ENCODE measurements at regions not wholly inside any gene's neighbourhood (a gene's known extent, or its start where the extent isn't known, plus 50 kb on each side); places are given as distances from the start of the nearest gene placed in this dataset.

DNA sequence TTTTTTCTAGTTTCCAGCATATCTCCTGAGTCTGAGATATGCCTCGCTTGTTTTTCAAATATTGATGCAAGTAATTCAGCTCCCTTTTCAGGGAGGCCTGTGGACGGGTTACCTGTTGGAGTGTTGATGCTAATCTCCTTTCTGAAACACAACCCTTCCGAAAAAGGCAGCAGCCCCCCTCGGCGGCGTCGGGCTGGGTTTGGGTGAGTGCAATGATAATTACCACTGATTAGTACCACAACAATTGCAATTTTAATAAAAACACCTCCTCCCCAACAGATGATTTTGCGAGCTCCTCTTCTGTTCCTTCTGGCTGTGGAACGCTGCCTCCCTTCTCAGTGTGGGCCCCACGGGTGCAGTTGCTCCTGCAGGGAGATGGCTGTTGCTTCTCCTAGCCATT, 66.3 kb downstream of the PTGR3 start:
- WGBS, 2 donors: 87 to 92% methylated on average over 10 of the region's 10 CpGs
- Histone ChIP-seq H3K4me1 (no peaks in the 10 kb centered on the region), H3K36me3 (no peaks in the 10 kb centered on the region), H3K9me3 (peaks cover 0 to 39% (median 16%) of the 10 kb centered on the region in 11 donors), H3K4me3 (no peak overlapping the region), H3K27ac (no peak overlapping the region), H3K27me3 (no peaks in the 10 kb centered on the region)
- DNase-seq (no peak), ATAC-seq (no peak)
- intact Hi-C loops (cut with DNase I): no loop called here
- TF ChIP-seq, protein P1, sequence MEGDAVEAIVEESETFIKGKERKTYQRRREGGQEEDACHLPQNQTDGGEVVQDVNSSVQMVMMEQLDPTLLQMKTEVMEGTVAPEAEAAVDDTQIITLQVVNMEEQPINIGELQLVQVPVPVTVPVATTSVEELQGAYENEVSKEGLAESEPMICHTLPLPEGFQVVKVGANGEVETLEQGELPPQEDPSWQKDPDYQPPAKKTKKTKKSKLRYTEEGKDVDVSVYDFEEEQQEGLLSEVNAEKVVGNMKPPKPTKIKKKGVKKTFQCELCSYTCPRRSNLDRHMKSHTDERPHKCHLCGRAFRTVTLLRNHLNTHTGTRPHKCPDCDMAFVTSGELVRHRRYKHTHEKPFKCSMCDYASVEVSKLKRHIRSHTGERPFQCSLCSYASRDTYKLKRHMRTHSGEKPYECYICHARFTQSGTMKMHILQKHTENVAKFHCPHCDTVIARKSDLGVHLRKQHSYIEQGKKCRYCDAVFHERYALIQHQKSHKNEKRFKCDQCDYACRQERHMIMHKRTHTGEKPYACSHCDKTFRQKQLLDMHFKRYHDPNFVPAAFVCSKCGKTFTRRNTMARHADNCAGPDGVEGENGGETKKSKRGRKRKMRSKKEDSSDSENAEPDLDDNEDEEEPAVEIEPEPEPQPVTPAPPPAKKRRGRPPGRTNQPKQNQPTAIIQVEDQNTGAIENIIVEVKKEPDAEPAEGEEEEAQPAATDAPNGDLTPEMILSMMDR (IDR thresholded peaks at IDR 0.05): no peak

DNA sequence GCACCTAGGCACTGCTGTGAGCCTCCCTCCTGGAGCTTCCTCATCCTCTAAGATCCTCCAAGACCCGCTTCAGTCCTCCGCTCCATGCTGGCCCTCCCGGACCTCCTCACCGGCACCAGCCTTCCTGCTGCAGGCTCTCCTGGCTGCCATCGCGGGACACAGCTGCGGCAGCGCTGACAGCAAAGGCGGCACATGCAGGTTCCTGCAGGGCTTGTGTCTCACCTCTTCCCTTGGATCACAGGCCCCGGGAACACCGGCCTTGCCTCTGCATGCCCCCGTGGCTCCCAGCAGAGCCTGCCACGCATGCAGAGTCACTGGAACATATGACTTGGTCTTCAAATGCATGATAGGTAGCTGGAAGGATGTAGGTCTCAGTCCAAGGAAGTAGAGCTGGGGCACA, 67.2 kb downstream of the PTGR3 start:
- H3K4me3 ChIP-seq: no peak overlapping the region
- no peaks in the 10 kb centered on the region for H3K4me1 ChIP-seq
- DNase-seq (no peak), ATAC-seq (no peak)
- intact Hi-C loops (cut with DNase I): no loop called here
- no peaks in the 10 kb centered on the region for H3K27me3 ChIP-seq
- 95 to 97% methylated on average over 13 of the region's 13 CpGs for WGBS, 2 donors
- peaks cover 0 to 29% (median 9%) of the 10 kb centered on the region in 11 donors for H3K9me3 ChIP-seq
- no peak overlapping the region for H3K27ac ChIP-seq
- TF ChIP-seq, protein P1 (IDR thresholded peaks at IDR 0.05): no peak
- H3K36me3 ChIP-seq: no peaks in the 10 kb centered on the region

DNA sequence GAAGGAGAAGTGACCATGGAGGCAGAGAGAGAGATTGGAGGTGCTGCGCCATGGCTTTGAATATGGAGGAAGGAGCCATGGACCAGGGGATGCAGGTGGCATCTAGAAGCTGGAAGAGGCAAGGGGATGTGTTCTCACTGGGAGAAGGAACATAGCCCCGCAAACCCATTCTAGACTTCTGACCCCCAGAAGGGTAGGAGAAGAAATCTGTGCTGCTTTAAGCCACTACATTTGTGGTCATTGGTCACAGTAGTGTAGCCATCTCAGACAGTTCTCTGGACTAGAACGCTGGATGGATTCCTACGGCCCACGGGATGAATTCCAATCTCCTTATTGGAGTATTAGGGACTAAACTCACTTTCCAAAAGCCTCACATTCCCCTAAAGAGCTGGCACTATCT, 67.8 kb downstream of the PTGR3 start:
- Histone ChIP-seq H3K27me3 (no peaks in the 10 kb centered on the region), H3K4me1 (no peaks in the 10 kb centered on the region), H3K4me3 (no peak overlapping the region), H3K27ac (no peak overlapping the region), H3K9me3 (peaks cover 0 to 24% (median 9%) of the 10 kb centered on the region in 11 donors), H3K36me3 (no peaks in the 10 kb centered on the region)
- intact Hi-C loops (cut with DNase I): no loop called here
- ATAC-seq (no peak), DNase-seq (no peak)
- TF ChIP-seq, protein P1 (IDR thresholded peaks at IDR 0.05): no peak
- WGBS, 2 donors: 90 to 92% methylated on average over 5 of the region's 5 CpGs

DNA sequence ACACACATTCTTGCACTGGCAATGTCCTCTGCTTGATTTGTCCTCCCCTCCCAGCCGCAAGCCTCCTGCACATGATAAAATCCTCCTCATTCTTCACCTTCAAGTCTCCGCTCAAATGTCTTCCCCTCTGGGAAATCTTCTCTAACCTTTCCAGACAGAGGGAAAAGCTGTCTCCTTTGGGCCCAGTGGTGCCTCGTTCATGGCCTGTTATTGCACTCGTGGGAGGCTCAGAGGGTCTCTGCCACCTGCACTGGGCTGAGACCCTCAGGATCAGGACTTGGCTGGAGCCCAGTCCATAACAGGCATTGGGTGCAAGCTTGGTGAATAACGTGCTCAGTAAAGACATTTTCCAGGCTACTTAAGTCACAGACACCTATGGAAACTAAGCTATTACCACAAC, 68.6 kb downstream of the PTGR3 start:
- WGBS, 2 donors: 68 to 72% methylated on average over 5 of the region's 5 CpGs
- DNase-seq (no peak), ATAC-seq (no peak)
- Histone ChIP-seq H3K9me3 (peaks cover 0 to 17% (median 6%) of the 10 kb centered on the region in 11 donors), H3K4me1 (no peaks in the 10 kb centered on the region), H3K4me3 (no peak overlapping the region), H3K27me3 (no peaks in the 10 kb centered on the region), H3K27ac (no peak overlapping the region), H3K36me3 (no peaks in the 10 kb centered on the region)
- TF ChIP-seq, protein P1 (IDR thresholded peaks at IDR 0.05): no peak
- intact Hi-C loops (cut with DNase I): no loop called here
